ENCODE measurements at regions not wholly inside any gene's neighbourhood (a gene's known extent, or its start where the extent isn't known, plus 50 kb on each side); places are given as distances from the start of the nearest gene placed in this dataset.
"Not testable (repeated sequence)": the region's sequence is repeated elsewhere in the genome, so short reads cannot be mapped to it uniquely, and the experiment has no call there.

- H3K4me1 ChIP-seq (ENCODE audit: control extremely low read depth in 1 of 4, control insufficient read depth in 4 of 4, insufficient read depth in 4 of 4, low read length in 3 of 4); H3K27me3 ChIP-seq (replicated peaks in 2 of 5; ENCODE audit: control insufficient read depth in 4 of 5, insufficient read depth in 5 of 5, low read length in 4 of 5); DNase-seq; H3K9me3 ChIP-seq (ENCODE audit: control extremely low read depth in 1 of 5, control insufficient read depth in 4 of 5, insufficient read depth in 2 of 5, low read depth in 1 of 5, low read length in 4 of 5); H3K4me3 ChIP-seq (ENCODE audit: control insufficient read depth in 1 of 7, extremely low read depth in 1 of 7, insufficient read depth in 4 of 7, low read depth in 2 of 7, low read length in 6 of 7); H3K36me3 ChIP-seq (ENCODE audit: control insufficient read depth in 4 of 4, insufficient read depth in 4 of 4, low read length in 3 of 4); H3K27ac ChIP-seq (ENCODE audit: insufficient read depth in 1 of 2, low read depth in 1 of 2, low read length in 2 of 2, poor library complexity in 1 of 2, severe bottlenecking in 2 of 2); CTCF ChIA-PET; POLR2A ChIA-PET: not testable (repeated sequence)
- WGBS (ENCODE audit: insufficient coverage) = 100% methylated on average over 2 of the region's 2 CpGs
Measured at GRCh38 chr10:53504492-53504891, 731.9 kb upstream of the MBL2 start.

- POLR2A ChIA-PET = no interaction called here
- no peak for DNase-seq
- Histone ChIP-seq H3K4me1 (ENCODE audit: control extremely low read depth in 1 of 4, control insufficient read depth in 4 of 4, insufficient read depth in 4 of 4, low read length in 3 of 4) (no peaks in the 10 kb centered on the region), H3K27me3 (replicated peaks in 2 of 5; ENCODE audit: control insufficient read depth in 4 of 5, insufficient read depth in 5 of 5, low read length in 4 of 5) (no peaks in the 10 kb centered on the region), H3K9me3 (ENCODE audit: control extremely low read depth in 1 of 5, control insufficient read depth in 4 of 5, insufficient read depth in 2 of 5, low read depth in 1 of 5, low read length in 4 of 5) (peaks cover 0 to 7% (median 4%) of the 10 kb centered on the region in 5 experiments), H3K36me3 (ENCODE audit: control insufficient read depth in 4 of 4, insufficient read depth in 4 of 4, low read length in 3 of 4) (no peaks in the 10 kb centered on the region), H3K27ac (ENCODE audit: insufficient read depth in 1 of 2, low read depth in 1 of 2, low read length in 2 of 2, poor library complexity in 1 of 2, severe bottlenecking in 2 of 2) (no peak overlapping the region), H3K4me3 (ENCODE audit: control insufficient read depth in 1 of 7, extremely low read depth in 1 of 7, insufficient read depth in 4 of 7, low read depth in 2 of 7, low read length in 6 of 7) (no peak overlapping the region)
- WGBS (ENCODE audit: insufficient coverage) = 100% methylated on average over 1 of the region's 2 CpGs
- CTCF ChIA-PET = no interaction called here
Measured at GRCh38 chr10:53491774-53492173, 719.2 kb upstream of the MBL2 start.

GRCh38 chr10:53490553-53490952 is 718.0 kb upstream of the MBL2 start:
- CTCF ChIA-PET = no interaction called here
- POLR2A ChIA-PET = no interaction called here
- Histone ChIP-seq H3K4me3 (ENCODE audit: control insufficient read depth in 1 of 7, extremely low read depth in 1 of 7, insufficient read depth in 4 of 7, low read depth in 2 of 7, low read length in 6 of 7) (no peak overlapping the region), H3K9me3 (ENCODE audit: control extremely low read depth in 1 of 5, control insufficient read depth in 4 of 5, insufficient read depth in 2 of 5, low read depth in 1 of 5, low read length in 4 of 5) (peaks cover 0 to 13% (median 6%) of the 10 kb centered on the region in 5 experiments), H3K4me1 (ENCODE audit: control extremely low read depth in 1 of 4, control insufficient read depth in 4 of 4, insufficient read depth in 4 of 4, low read length in 3 of 4) (no peaks in the 10 kb centered on the region), H3K27me3 (replicated peaks in 2 of 5; ENCODE audit: control insufficient read depth in 4 of 5, insufficient read depth in 5 of 5, low read length in 4 of 5) (no peaks in the 10 kb centered on the region), H3K27ac (ENCODE audit: insufficient read depth in 1 of 2, low read depth in 1 of 2, low read length in 2 of 2, poor library complexity in 1 of 2, severe bottlenecking in 2 of 2) (no peak overlapping the region), H3K36me3 (ENCODE audit: control insufficient read depth in 4 of 4, insufficient read depth in 4 of 4, low read length in 3 of 4) (no peaks in the 10 kb centered on the region)
- no CpG with 5 or more reads among the region's 1 CpG for WGBS (ENCODE audit: insufficient coverage)
- DNase-seq = no peak

- DNase-seq = no peak
- no peaks in the 10 kb centered on the region for H3K36me3 ChIP-seq (ENCODE audit: control insufficient read depth in 4 of 4, insufficient read depth in 4 of 4, low read length in 3 of 4)
- H3K27me3 ChIP-seq (replicated peaks in 2 of 5; ENCODE audit: control insufficient read depth in 4 of 5, insufficient read depth in 5 of 5, low read length in 4 of 5) = no peaks in the 10 kb centered on the region
- H3K4me1 ChIP-seq (ENCODE audit: control extremely low read depth in 1 of 4, control insufficient read depth in 4 of 4, insufficient read depth in 4 of 4, low read length in 3 of 4) = no peaks in the 10 kb centered on the region
- no peak overlapping the region for H3K4me3 ChIP-seq (ENCODE audit: control insufficient read depth in 1 of 7, extremely low read depth in 1 of 7, insufficient read depth in 4 of 7, low read depth in 2 of 7, low read length in 6 of 7)
- CTCF ChIA-PET = no interaction called here
- H3K27ac ChIP-seq (ENCODE audit: insufficient read depth in 1 of 2, low read depth in 1 of 2, low read length in 2 of 2, poor library complexity in 1 of 2, severe bottlenecking in 2 of 2) = no peak overlapping the region
- POLR2A ChIA-PET = no interaction called here
- H3K9me3 ChIP-seq (ENCODE audit: control extremely low read depth in 1 of 5, control insufficient read depth in 4 of 5, insufficient read depth in 2 of 5, low read depth in 1 of 5, low read length in 4 of 5) = peaks cover 0 to 20% (median 6%) of the 10 kb centered on the region in 5 experiments
- WGBS (ENCODE audit: insufficient coverage) = 81% methylated on average over 5 of the region's 5 CpGs
Measured at GRCh38 chr10:53489335-53490182, 717.0 kb upstream of the MBL2 start.

GRCh38 chr10:53487019-53487983 is 714.7 kb upstream of the MBL2 start:
- no peak overlapping the region for H3K27ac ChIP-seq (ENCODE audit: insufficient read depth in 1 of 2, low read depth in 1 of 2, low read length in 2 of 2, poor library complexity in 1 of 2, severe bottlenecking in 2 of 2)
- WGBS (ENCODE audit: insufficient coverage) = 100% methylated on average over 12 of the region's 17 CpGs
- no peaks in the 10 kb centered on the region for H3K36me3 ChIP-seq (ENCODE audit: control insufficient read depth in 4 of 4, insufficient read depth in 4 of 4, low read length in 3 of 4)
- peaks cover 0 to 21% (median 6%) of the 10 kb centered on the region in 5 experiments for H3K9me3 ChIP-seq (ENCODE audit: control extremely low read depth in 1 of 5, control insufficient read depth in 4 of 5, insufficient read depth in 2 of 5, low read depth in 1 of 5, low read length in 4 of 5)
- no peaks in the 10 kb centered on the region for H3K27me3 ChIP-seq (replicated peaks in 2 of 5; ENCODE audit: control insufficient read depth in 4 of 5, insufficient read depth in 5 of 5, low read length in 4 of 5)
- POLR2A ChIA-PET = no interaction called here
- no peaks in the 10 kb centered on the region for H3K4me1 ChIP-seq (ENCODE audit: control extremely low read depth in 1 of 4, control insufficient read depth in 4 of 4, insufficient read depth in 4 of 4, low read length in 3 of 4)
- CTCF ChIA-PET = no interaction called here
- no peak overlapping the region for H3K4me3 ChIP-seq (ENCODE audit: control insufficient read depth in 1 of 7, extremely low read depth in 1 of 7, insufficient read depth in 4 of 7, low read depth in 2 of 7, low read length in 6 of 7)
- DNase-seq = no peak

GRCh38 chr10:53485422-53485821 is 712.8 kb upstream of the MBL2 start:
- POLR2A ChIA-PET; H3K36me3 ChIP-seq (ENCODE audit: control insufficient read depth in 4 of 4, insufficient read depth in 4 of 4, low read length in 3 of 4); H3K4me1 ChIP-seq (ENCODE audit: control extremely low read depth in 1 of 4, control insufficient read depth in 4 of 4, insufficient read depth in 4 of 4, low read length in 3 of 4); H3K27me3 ChIP-seq (replicated peaks in 2 of 5; ENCODE audit: control insufficient read depth in 4 of 5, insufficient read depth in 5 of 5, low read length in 4 of 5); DNase-seq; H3K27ac ChIP-seq (ENCODE audit: insufficient read depth in 1 of 2, low read depth in 1 of 2, low read length in 2 of 2, poor library complexity in 1 of 2, severe bottlenecking in 2 of 2); H3K4me3 ChIP-seq (ENCODE audit: control insufficient read depth in 1 of 7, extremely low read depth in 1 of 7, insufficient read depth in 4 of 7, low read depth in 2 of 7, low read length in 6 of 7); CTCF ChIA-PET: not testable (repeated sequence)
- 90% methylated on average over 3 of the region's 4 CpGs for WGBS (ENCODE audit: insufficient coverage)
- peaks cover 0 to 21% (median 6%) of the 10 kb centered on the region in 5 experiments for H3K9me3 ChIP-seq (ENCODE audit: control extremely low read depth in 1 of 5, control insufficient read depth in 4 of 5, insufficient read depth in 2 of 5, low read depth in 1 of 5, low read length in 4 of 5)

- no peaks in the 10 kb centered on the region for H3K4me1 ChIP-seq (ENCODE audit: control extremely low read depth in 1 of 4, control insufficient read depth in 4 of 4, insufficient read depth in 4 of 4, low read length in 3 of 4)
- 83% methylated on average over 1 of the region's 2 CpGs for WGBS (ENCODE audit: insufficient coverage)
- H3K36me3 ChIP-seq (ENCODE audit: control insufficient read depth in 4 of 4, insufficient read depth in 4 of 4, low read length in 3 of 4) = no peaks in the 10 kb centered on the region
- H3K27ac ChIP-seq (ENCODE audit: insufficient read depth in 1 of 2, low read depth in 1 of 2, low read length in 2 of 2, poor library complexity in 1 of 2, severe bottlenecking in 2 of 2) = no peak overlapping the region
- H3K27me3 ChIP-seq (replicated peaks in 2 of 5; ENCODE audit: control insufficient read depth in 4 of 5, insufficient read depth in 5 of 5, low read length in 4 of 5) = no peaks in the 10 kb centered on the region
- H3K9me3 ChIP-seq (ENCODE audit: control extremely low read depth in 1 of 5, control insufficient read depth in 4 of 5, insufficient read depth in 2 of 5, low read depth in 1 of 5, low read length in 4 of 5) = peaks cover 0 to 2% (median 0%) of the 10 kb centered on the region in 5 experiments
- CTCF ChIA-PET = no interaction called here
- POLR2A ChIA-PET = no interaction called here
- no peak overlapping the region for H3K4me3 ChIP-seq (ENCODE audit: control insufficient read depth in 1 of 7, extremely low read depth in 1 of 7, insufficient read depth in 4 of 7, low read depth in 2 of 7, low read length in 6 of 7)
- no peak for DNase-seq
Measured at GRCh38 chr10:53479365-53479764, 706.8 kb upstream of the MBL2 start.

Measured in common myeloid progenitor, CD34-positive (primary cell).